Colonic mucosa (tissue), 4 donors: ENCODE measurements at regions not wholly inside any gene's neighbourhood (a gene's known extent, or its start where the extent isn't known, plus 50 kb on each side); places are given as distances from the start of the nearest gene placed in this dataset.
"Not testable (repeated sequence)": the region's sequence is repeated elsewhere in the genome, so short reads cannot be mapped to it uniquely, and the experiment has no call there.

ENCODE experiments used
- DNase-seq: peaks from one replicate; pipeline ENCODE4 v3.0.0-alpha.2; 2020
- H3K27ac ChIP-seq: fragments of 200-600 bp; one replicate; pipeline ENCODE4 v1.8.0; 2021
- H3K27me3 ChIP-seq: fragments of 200-600 bp; one replicate; pipeline ENCODE4 v1.8.0; 2021
- H3K36me3 ChIP-seq: fragments of 200-600 bp; one replicate; pipeline ENCODE4 v1.8.0; 2021
- H3K4me1 ChIP-seq: fragments of 200-600 bp; one replicate; pipeline ENCODE4 v1.8.0; 2021; ENCODE audit warnings: mild to moderate bottlenecking
- H3K4me3 ChIP-seq: fragments of 200-600 bp; one replicate; pipeline ENCODE4 v1.8.0; 2021
- H3K9ac ChIP-seq, 2 donors: one replicate each; pipeline ENCODE4 v1.7.0; 2013; ENCODE audit warnings: control low read depth in 2 of 2, low read depth in 2 of 2, low read length in 2 of 2
- H3K9me3 ChIP-seq: fragments of 200-600 bp; one replicate; pipeline ENCODE4 v1.8.0; 2021
- intact Hi-C: fragments of 100-400 bp; cut with DNase I; formaldehyde crosslinking; loops from one replicate; pipeline ENCODE4 v1.14.1; 2022
- TF ChIP-seq, protein P1 (sequence below): fragments of 200-600 bp; IDR thresholded peaks from one replicate; pipeline ENCODE4 v1.8.0; 2022; ENCODE audit warnings: antibody characterized with exemption, mild to moderate bottlenecking
- donor health status: healthy.
- donor health status: DM: no; HTN: no; CAD: no.
- donor health status: DM: no; HTN: no; CAD: no.

GRCh38 chr6:11311970-11312369 is 79.5 kb upstream of the NEDD9 start:
- Histone ChIP-seq H3K9me3 (no peaks in the 10 kb centered on the region), H3K36me3 (no peaks in the 10 kb centered on the region), H3K4me3 (no peak overlapping the region), H3K9ac (no peak overlapping the region), H3K27me3 (no peaks in the 10 kb centered on the region), H3K27ac (no peak overlapping the region), H3K4me1 (no peaks in the 10 kb centered on the region)
- TF ChIP-seq, protein P1, sequence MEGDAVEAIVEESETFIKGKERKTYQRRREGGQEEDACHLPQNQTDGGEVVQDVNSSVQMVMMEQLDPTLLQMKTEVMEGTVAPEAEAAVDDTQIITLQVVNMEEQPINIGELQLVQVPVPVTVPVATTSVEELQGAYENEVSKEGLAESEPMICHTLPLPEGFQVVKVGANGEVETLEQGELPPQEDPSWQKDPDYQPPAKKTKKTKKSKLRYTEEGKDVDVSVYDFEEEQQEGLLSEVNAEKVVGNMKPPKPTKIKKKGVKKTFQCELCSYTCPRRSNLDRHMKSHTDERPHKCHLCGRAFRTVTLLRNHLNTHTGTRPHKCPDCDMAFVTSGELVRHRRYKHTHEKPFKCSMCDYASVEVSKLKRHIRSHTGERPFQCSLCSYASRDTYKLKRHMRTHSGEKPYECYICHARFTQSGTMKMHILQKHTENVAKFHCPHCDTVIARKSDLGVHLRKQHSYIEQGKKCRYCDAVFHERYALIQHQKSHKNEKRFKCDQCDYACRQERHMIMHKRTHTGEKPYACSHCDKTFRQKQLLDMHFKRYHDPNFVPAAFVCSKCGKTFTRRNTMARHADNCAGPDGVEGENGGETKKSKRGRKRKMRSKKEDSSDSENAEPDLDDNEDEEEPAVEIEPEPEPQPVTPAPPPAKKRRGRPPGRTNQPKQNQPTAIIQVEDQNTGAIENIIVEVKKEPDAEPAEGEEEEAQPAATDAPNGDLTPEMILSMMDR, result no peak
- intact Hi-C loops, result no loop called here
- DNase-seq, result no peak

DNA sequence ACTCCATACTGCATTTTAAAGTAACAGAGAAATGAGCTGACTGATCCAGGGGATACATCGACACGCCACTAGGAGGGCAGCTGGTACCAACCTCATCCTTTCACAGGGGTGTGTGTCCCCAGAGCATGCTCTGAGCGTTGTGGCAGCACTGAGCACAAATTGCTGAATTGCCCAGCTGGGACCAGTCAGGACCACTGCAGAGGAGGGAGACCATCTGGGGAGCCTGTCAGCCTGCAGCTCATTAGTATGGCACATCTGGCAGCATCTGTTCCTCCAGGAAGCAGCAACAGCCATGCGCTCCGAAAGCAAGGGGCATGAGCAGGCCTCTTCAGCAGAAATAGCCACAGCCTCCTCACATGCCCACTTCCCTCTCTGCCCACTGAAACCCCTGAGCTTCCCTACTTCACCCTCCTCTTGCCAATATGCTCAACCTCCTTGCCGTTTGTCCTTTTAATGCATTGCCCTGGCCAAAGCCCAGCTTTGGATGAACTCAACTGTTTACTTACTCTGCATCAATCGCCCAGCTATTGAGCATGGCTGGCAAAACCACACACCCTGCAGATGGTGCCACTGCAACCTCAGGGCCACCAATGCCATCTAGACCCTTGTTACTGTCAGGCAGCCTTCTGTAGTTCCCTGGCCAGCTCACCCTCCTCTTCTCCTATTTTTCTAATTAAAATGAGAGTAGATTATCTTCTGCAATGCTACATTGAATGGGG is 77.6 kb upstream of the NEDD9 start:
- Histone ChIP-seq H3K27ac (no peak overlapping the region), H3K4me3 (no peak overlapping the region), H3K4me1 (no peaks in the 10 kb centered on the region), H3K27me3 (no peaks in the 10 kb centered on the region), H3K9ac (no peak overlapping the region), H3K36me3 (no peaks in the 10 kb centered on the region), H3K9me3 (no peaks in the 10 kb centered on the region)
- DNase-seq, result no peak
- intact Hi-C loops, result no loop called here
- TF ChIP-seq, protein P1, result no peak

GRCh38 chr6:11307226-11307625 is 74.8 kb upstream of the NEDD9 start:
- no peaks in the 10 kb centered on the region for H3K27me3 ChIP-seq
- no peak overlapping the region for H3K9ac ChIP-seq
- H3K27ac ChIP-seq, result no peak overlapping the region
- DNase-seq, result no peak
- H3K9me3 ChIP-seq, result no peaks in the 10 kb centered on the region
- intact Hi-C loops, result no loop called here
- H3K36me3 ChIP-seq, result no peaks in the 10 kb centered on the region
- TF ChIP-seq, protein P1, result no peak
- no peaks in the 10 kb centered on the region for H3K4me1 ChIP-seq
- H3K4me3 ChIP-seq, result no peak overlapping the region

DNA sequence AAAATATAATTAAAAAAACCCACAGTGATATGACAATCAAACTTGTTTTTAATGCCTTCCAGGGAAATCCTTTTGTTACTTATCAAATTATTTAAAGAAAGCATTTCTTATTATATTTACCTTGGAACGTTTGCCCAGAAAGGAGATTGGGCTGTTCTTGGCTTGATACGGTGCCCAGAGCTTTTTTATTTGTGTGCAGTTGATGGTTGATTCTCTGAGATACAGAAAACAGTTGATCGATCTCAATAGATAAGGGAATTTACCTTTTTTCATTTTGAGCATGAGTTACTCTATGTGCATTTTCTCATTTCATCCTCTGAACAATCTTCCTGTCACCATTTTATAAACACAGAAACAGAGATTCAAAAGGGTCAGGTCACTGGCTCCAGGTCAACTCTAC is 72.5 kb upstream of the NEDD9 start:
- intact Hi-C loops, result no loop called here
- DNase-seq, result no peak
- Histone ChIP-seq H3K27ac (no peak overlapping the region), H3K4me3 (no peak overlapping the region), H3K9me3 (no peaks in the 10 kb centered on the region), H3K27me3 (no peaks in the 10 kb centered on the region), H3K4me1 (no peaks in the 10 kb centered on the region), H3K36me3 (no peaks in the 10 kb centered on the region), H3K9ac (no peak overlapping the region)
- TF ChIP-seq, protein P1, result no peak

- H3K4me1 ChIP-seq, H3K36me3 ChIP-seq, H3K9ac ChIP-seq, H3K27me3 ChIP-seq, DNase-seq, intact Hi-C loops, H3K9me3 ChIP-seq, H3K4me3 ChIP-seq, H3K27ac ChIP-seq: not testable (repeated sequence)
Observed at GRCh38 chr6:11299876-11300428, 67.5 kb upstream of the NEDD9 start.

DNA sequence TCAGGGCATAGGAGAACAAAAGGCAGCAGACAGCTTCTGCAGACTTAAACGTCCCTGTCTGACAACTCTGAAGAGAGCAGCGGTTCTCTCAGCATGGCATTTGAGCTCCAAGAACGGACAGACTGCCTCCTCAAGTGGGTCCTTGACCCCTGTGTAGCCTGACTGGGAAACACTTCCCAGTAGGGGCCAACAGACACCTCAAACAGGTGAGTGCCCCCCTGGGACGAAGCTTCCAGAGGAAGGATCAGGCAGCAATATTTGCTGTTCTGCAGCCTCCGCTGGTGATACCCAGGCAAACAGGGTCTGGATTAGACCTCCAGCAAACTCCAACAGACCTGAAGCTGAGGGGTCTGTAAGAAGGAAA is 66.9 kb upstream of the NEDD9 start:
- intact Hi-C loops, H3K36me3 ChIP-seq, H3K9me3 ChIP-seq, H3K27ac ChIP-seq, H3K9ac ChIP-seq, H3K4me3 ChIP-seq, H3K27me3 ChIP-seq, DNase-seq, H3K4me1 ChIP-seq: not testable (repeated sequence)
